CD14-positive monocyte (primary cell): ENCODE measurements at regions not wholly inside any gene's neighbourhood (a gene's known extent, or its start where the extent isn't known, plus 50 kb on each side); places are given as distances from the start of the nearest gene placed in this dataset.

ENCODE experiments used
- DNase-seq, 3 donors: peaks; one replicate each; pipeline ENCODE4 v3.0.0-alpha.2; 2011 to 2022
- H2AFZ ChIP-seq: 2 replicates; pipeline ENCODE4 v1.6.0; 2012; ENCODE audit warnings: mild to moderate bottlenecking, low read depth, low read length, inconsistent platforms; ENCODE audit not compliant: insufficient read depth, poor library complexity, severe bottlenecking
- H3K27ac ChIP-seq, 2 donors: 1 replicate in 1 of 2; 2 replicates in 1 of 2; pipeline ENCODE4 v1.5.1; 2012 to 2013; ENCODE audit warnings: low read length in 2 of 2, control low read depth in 1 of 2, inconsistent platforms in 1 of 2, low read depth in 1 of 2, mild to moderate bottlenecking in 1 of 2
- H3K27me3 ChIP-seq, 2 donors: one replicate each; pipeline versions ENCODE4 v1.6.0 to v1.6.1; 2011 to 2013; ENCODE audit warnings: low read length in 2 of 2; ENCODE audit not compliant: control insufficient read depth in 2 of 2, insufficient read depth in 2 of 2
- H3K36me3 ChIP-seq, 2 donors: replicated peaks in 1 of 2; 1 replicate in 1 of 2; 2 replicates in 1 of 2; pipeline versions ENCODE4 v1.5.1 to v1.6.1; 2012 to 2013; ENCODE audit warnings: low read length in 2 of 2, control low read depth in 1 of 2, inconsistent platforms in 1 of 2, mild to moderate bottlenecking in 1 of 2; ENCODE audit not compliant: insufficient read depth in 2 of 2, control insufficient read depth in 1 of 2
- H3K4me1 ChIP-seq, 2 donors: 1 replicate in 1 of 2; 2 replicates in 1 of 2; pipeline versions ENCODE4 v1.5.1 to v1.6.1; 2012 to 2013; ENCODE audit warnings: low read length in 2 of 2, control low read depth in 1 of 2, inconsistent platforms in 1 of 2, mild to moderate bottlenecking in 1 of 2, moderate library complexity in 1 of 2; ENCODE audit not compliant: insufficient read depth in 2 of 2, control insufficient read depth in 1 of 2
- H3K4me2 ChIP-seq: replicated peaks from 2 replicates; pipeline ENCODE3; 2012; ENCODE audit warnings: low read length, moderate library complexity, mild to moderate bottlenecking; ENCODE audit not compliant: poor library complexity, severe bottlenecking; ENCODE audit errors: extremely low read depth
- H3K4me3 ChIP-seq, 3 experiments: fragments of 200-600 bp in 1 of 3; sonication (generic) in 1 of 3; replicated peaks in 1 of 3; 1 replicate in 2 of 3; 2 replicates in 1 of 3; pipeline ENCODE4 v1.5.1; 2011 to 2013; ENCODE audit warnings: low read length in 3 of 3, mild to moderate bottlenecking in 3 of 3, control low read depth in 2 of 3, low read depth in 2 of 3, inconsistent platforms in 1 of 3, moderate library complexity in 1 of 3
- H3K79me2 ChIP-seq: 2 replicates; pipeline ENCODE4 v1.6.0; 2012; ENCODE audit warnings: mild to moderate bottlenecking, control low read depth, inconsistent platforms, low read length, moderate library complexity; ENCODE audit not compliant: insufficient read depth
- H3K9ac ChIP-seq: 2 replicates; pipeline ENCODE4 v1.6.0; 2017; ENCODE audit warnings: low read length, mild to moderate bottlenecking; ENCODE audit not compliant: insufficient read depth, poor library complexity, severe bottlenecking
- H3K9me3 ChIP-seq, 2 donors: replicated peaks in 1 of 2; 1 replicate in 1 of 2; 2 replicates in 1 of 2; pipeline versions ENCODE4 v1.5.1 to v1.6.1; 2012 to 2013; ENCODE audit warnings: low read length in 2 of 2, control low read depth in 1 of 2; ENCODE audit not compliant: control insufficient read depth in 1 of 2, insufficient read depth in 1 of 2
- H4K20me1 ChIP-seq: 2 replicates; pipeline ENCODE4 v1.6.0; 2012; ENCODE audit warnings: mild to moderate bottlenecking, low read length, control low read depth, moderate library complexity; ENCODE audit not compliant: insufficient read depth
- H3K27ac Mint-ChIP-seq, 7 donors: one replicate each; pipeline ENCODE4 v1.8.0; 2020; ENCODE audit warnings: mild to moderate bottlenecking in 7 of 7, mixed read lengths in 7 of 7, moderate library complexity in 6 of 7, inconsistent platforms in 2 of 7
- H3K27me3 Mint-ChIP-seq, 3 donors: one replicate each; pipeline ENCODE4 v1.8.0; 2021 to 2022; ENCODE audit warnings: low read depth in 3 of 3, mild to moderate bottlenecking in 3 of 3, mixed read lengths in 3 of 3, moderate library complexity in 3 of 3, inconsistent platforms in 1 of 3
- H3K36me3 Mint-ChIP-seq, 2 donors: one replicate each; pipeline ENCODE4 v1.8.0; 2020; ENCODE audit warnings: mixed read lengths in 2 of 2, inconsistent platforms in 1 of 2, mild to moderate bottlenecking in 1 of 2
- H3K4me1 Mint-ChIP-seq: one replicate; pipeline ENCODE4 v1.8.0; 2020; ENCODE audit warnings: mild to moderate bottlenecking, mixed read lengths
- H3K4me3 Mint-ChIP-seq, 2 donors: one replicate each; pipeline ENCODE4 v1.8.0; 2020; ENCODE audit warnings: mild to moderate bottlenecking in 2 of 2, mixed read lengths in 2 of 2, moderate library complexity in 1 of 2
- H3K9me3 Mint-ChIP-seq, 7 donors: one replicate each; pipeline ENCODE4 v1.8.0; 2020 to 2022; ENCODE audit warnings: mixed read lengths in 7 of 7, mild to moderate bottlenecking in 6 of 7, moderate library complexity in 6 of 7, inconsistent platforms in 2 of 7
- WGBS: methylation state at CpG from one replicate; pipeline ENCODE4 v1.1.5; 2013; ENCODE audit warnings: missing lambda C conversion rate; ENCODE audit not compliant: insufficient coverage; 5-methylcytosine and 5-hydroxymethylcytosine counted together
- intact Hi-C, 2 donors: fragments of 100-400 bp; cut with micrococcal nuclease; formaldehyde crosslinking; loops; one replicate each; pipeline versions ENCODE4 v1.15.0 to v1.15.1; 2023
- TF ChIP-seq, protein P1 (sequence below): fragments of 200-600 bp; IDR thresholded peaks from one replicate; pipeline ENCODE4 v1.8.0; 2022; ENCODE audit warnings: antibody characterized with exemption, mild to moderate bottlenecking

DNA sequence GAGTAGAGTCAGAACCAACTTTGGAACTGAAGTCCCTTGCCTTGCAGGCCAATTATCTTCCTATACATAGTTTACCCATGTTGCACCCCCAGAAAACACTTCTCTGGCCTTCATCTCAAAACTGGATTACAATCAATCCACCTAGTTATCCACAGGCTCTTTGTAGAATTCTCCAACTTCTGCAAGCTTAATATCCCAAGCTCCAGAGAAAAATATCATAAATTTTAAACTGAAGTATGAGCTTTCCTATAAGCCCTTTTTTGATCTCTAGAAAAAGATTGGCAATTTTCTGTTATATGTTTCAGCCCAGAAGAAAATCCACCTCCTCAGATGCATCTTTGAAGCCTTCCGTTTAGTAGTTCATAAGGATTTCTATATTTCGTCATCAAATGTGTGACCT is 553.4 kb downstream of the SNAPC1 start:
- H4K20me1 ChIP-seq: no peaks in the 10 kb centered on the region
- H3K79me2 ChIP-seq: no peaks in the 10 kb centered on the region
- no peak overlapping the region for H3K4me3 ChIP-seq
- Mint-ChIP-seq H3K9me3 (peaks cover 0 to 4% (median 0%) of the 10 kb centered on the region in 7 donors), H3K4me3 (no peak overlapping the region), H3K27ac (no peak overlapping the region), H3K36me3 (no peaks in the 10 kb centered on the region), H3K4me1 (no peaks in the 10 kb centered on the region), H3K27me3 (no peaks in the 10 kb centered on the region)
- no peak overlapping the region for H3K4me2 ChIP-seq
- H3K9me3 ChIP-seq: no peaks in the 10 kb centered on the region
- intact Hi-C loops: no loop called here
- no peaks in the 10 kb centered on the region for H3K4me1 ChIP-seq
- WGBS: no CpG with 5 or more reads among the region's 2 CpGs
- H3K9ac ChIP-seq: no peak overlapping the region
- no peak for DNase-seq
- H3K27ac ChIP-seq: no peak overlapping the region
- TF ChIP-seq, protein P1, sequence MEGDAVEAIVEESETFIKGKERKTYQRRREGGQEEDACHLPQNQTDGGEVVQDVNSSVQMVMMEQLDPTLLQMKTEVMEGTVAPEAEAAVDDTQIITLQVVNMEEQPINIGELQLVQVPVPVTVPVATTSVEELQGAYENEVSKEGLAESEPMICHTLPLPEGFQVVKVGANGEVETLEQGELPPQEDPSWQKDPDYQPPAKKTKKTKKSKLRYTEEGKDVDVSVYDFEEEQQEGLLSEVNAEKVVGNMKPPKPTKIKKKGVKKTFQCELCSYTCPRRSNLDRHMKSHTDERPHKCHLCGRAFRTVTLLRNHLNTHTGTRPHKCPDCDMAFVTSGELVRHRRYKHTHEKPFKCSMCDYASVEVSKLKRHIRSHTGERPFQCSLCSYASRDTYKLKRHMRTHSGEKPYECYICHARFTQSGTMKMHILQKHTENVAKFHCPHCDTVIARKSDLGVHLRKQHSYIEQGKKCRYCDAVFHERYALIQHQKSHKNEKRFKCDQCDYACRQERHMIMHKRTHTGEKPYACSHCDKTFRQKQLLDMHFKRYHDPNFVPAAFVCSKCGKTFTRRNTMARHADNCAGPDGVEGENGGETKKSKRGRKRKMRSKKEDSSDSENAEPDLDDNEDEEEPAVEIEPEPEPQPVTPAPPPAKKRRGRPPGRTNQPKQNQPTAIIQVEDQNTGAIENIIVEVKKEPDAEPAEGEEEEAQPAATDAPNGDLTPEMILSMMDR: no peak
- no peaks in the 10 kb centered on the region for H3K36me3 ChIP-seq
- no peaks in the 10 kb centered on the region for H3K27me3 ChIP-seq
- no peak overlapping the region for H2AFZ ChIP-seq

DNA sequence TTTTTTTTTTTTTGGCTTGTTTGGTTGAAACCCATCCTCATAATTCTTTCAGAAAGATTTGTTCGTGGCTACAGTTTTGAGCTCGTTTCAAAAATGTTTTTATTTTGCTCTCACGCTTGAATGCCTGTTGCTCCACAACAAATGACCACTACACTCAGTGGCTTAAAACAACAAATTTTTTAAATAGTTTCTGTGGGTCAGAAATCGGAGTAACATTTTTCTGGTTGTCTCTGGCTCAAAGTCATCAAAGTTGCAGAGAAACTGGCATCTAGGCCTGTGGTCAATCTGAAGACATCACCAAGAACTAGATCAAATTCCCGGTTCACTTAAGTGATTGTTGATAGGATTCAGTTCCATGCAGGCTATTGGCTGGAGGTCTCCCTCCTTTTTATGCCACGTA is 560.0 kb downstream of the SNAPC1 start:
- Histone ChIP-seq H4K20me1 (no peaks in the 10 kb centered on the region), H3K9me3 (no peaks in the 10 kb centered on the region), H3K4me1 (no peaks in the 10 kb centered on the region), H3K4me2 (no peak overlapping the region), H3K79me2 (no peaks in the 10 kb centered on the region), H3K4me3 (no peak overlapping the region), H3K27me3 (no peaks in the 10 kb centered on the region), H3K27ac (no peak overlapping the region), H3K36me3 (no peaks in the 10 kb centered on the region), H2AFZ (no peak overlapping the region), H3K9ac (no peak overlapping the region)
- Mint-ChIP-seq H3K4me1 (no peaks in the 10 kb centered on the region), H3K4me3 (no peak overlapping the region), H3K27me3 (peaks cover 0 to 2% (median 0%) of the 10 kb centered on the region in 3 donors), H3K27ac (no peak overlapping the region), H3K9me3 (peaks cover 0 to 12% (median 3%) of the 10 kb centered on the region in 7 donors), H3K36me3 (no peaks in the 10 kb centered on the region)
- TF ChIP-seq, protein P1: no peak
- WGBS: 100% methylated on average over 1 of the region's 6 CpGs
- intact Hi-C loops: no loop called here
- no peak for DNase-seq
